ENCODE measurements at regions not wholly inside any gene's neighbourhood (a gene's known extent, or its start where the extent isn't known, plus 50 kb on each side); places are given as distances from the start of the nearest gene placed in this dataset.

DNA sequence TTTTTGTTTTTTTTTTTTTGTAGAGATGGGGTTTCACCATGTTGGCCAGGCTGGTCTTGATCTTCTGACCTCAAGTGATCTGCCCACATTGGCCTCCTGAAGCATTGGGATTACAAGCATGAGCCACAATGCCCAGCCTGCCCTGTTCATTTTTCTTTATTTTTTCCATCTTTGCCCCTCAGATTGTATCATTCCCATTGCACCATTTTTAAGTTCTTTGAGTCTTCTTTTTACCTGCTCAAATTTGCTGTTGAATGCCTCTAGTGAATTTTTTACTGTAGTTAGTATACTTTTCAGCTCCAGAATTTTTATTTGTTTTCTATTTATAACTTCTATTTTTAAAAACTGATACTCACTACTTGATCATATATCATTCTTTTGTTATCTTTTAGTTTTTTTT, 101.4 kb upstream of the SLC4A10 start:
- Histone ChIP-seq H2BK15ac (ENCODE audit: low read depth, low read length) (no peak overlapping the region), H3K79me2 (ENCODE audit: insufficient read depth, low read length) (no peaks in the 10 kb centered on the region), H4K91ac (ENCODE audit: insufficient read length, low read depth, low read length) (no peak overlapping the region), H3K27ac (ENCODE audit: insufficient read length, low read depth, low read length) (no peak overlapping the region), H3K9ac (ENCODE audit: extremely low read depth, insufficient read length, low read length) (no peak overlapping the region), H4K20me1 (ENCODE audit: control insufficient read depth, insufficient read depth, insufficient read length) (no peaks in the 10 kb centered on the region), H2BK12ac (ENCODE audit: insufficient read length, low read depth, low read length) (no peak overlapping the region), H3K18ac (ENCODE audit: insufficient read length, low read depth, low read length) (no peak overlapping the region), H2BK20ac (ENCODE audit: low read depth, low read length, poor library complexity, severe bottlenecking) (no peak overlapping the region), H3K27me3 (ENCODE audit: insufficient read depth, low read length) (no peaks in the 10 kb centered on the region), H4K5ac (ENCODE audit: insufficient read length, low read depth, low read length) (no peak overlapping the region), H2AK5ac (ENCODE audit: insufficient read length, low read length) (no peak overlapping the region), H3T11ph (ENCODE audit: low read length) (no peak overlapping the region), H3K79me1 (ENCODE audit: insufficient read depth, low read depth, low read length, poor library complexity, severe bottlenecking) (no peaks in the 10 kb centered on the region), H2AFZ (ENCODE audit: low read length) (no peak overlapping the region), H4K8ac (replicated peaks; ENCODE audit: insufficient read length, low read depth, low read length) (no peak overlapping the region), H2BK120ac (ENCODE audit: low read depth, low read length, poor library complexity, severe bottlenecking) (no peak overlapping the region), H3K4me1 (ENCODE audit: insufficient read depth, low read length) (peaks cover 3% of the 10 kb centered on the region; the same call in 1 of the 2 replicates), H3K9me3 (ENCODE audit: control insufficient read depth, low read depth, low read length) (no peaks in the 10 kb centered on the region), H3K4me2 (ENCODE audit: insufficient read depth, insufficient read length, low read length) (no peak overlapping the region), H2BK5ac (ENCODE audit: insufficient read length, low read length) (no peak overlapping the region), H3K56ac (ENCODE audit: insufficient read length, low read depth, low read length) (no peak overlapping the region), H3K23me2 (ENCODE audit: insufficient read length, low read depth, low read length, poor library complexity, severe bottlenecking) (no peaks in the 10 kb centered on the region), H3K4ac (ENCODE audit: low read depth, low read length) (no peak overlapping the region), H3K23ac (ENCODE audit: insufficient read length, low read depth, low read length) (no peak overlapping the region), H3K14ac (ENCODE audit: insufficient read depth, low read length) (no peak overlapping the region)
- Mint-ChIP-seq H3K27ac (no peak overlapping the region), H3K4me3 (no peak overlapping the region), H3K4me1 (peaks cover 9 to 11% of the 10 kb centered on the region in 2 experiments), H3K27me3 (ENCODE audit: low read depth) (no peaks in the 10 kb centered on the region), H3K36me3 (ENCODE audit: insufficient read depth in 1 of 3, low read depth in 3 of 3) (peaks cover 0 to 12% (median 7%) of the 10 kb centered on the region in 3 experiments; a peak in 4 of 7 replicates), H3K9me3 (peaks cover 12 to 17% of the 10 kb centered on the region in 2 experiments)
- TF ChIP-seq, protein P1, sequence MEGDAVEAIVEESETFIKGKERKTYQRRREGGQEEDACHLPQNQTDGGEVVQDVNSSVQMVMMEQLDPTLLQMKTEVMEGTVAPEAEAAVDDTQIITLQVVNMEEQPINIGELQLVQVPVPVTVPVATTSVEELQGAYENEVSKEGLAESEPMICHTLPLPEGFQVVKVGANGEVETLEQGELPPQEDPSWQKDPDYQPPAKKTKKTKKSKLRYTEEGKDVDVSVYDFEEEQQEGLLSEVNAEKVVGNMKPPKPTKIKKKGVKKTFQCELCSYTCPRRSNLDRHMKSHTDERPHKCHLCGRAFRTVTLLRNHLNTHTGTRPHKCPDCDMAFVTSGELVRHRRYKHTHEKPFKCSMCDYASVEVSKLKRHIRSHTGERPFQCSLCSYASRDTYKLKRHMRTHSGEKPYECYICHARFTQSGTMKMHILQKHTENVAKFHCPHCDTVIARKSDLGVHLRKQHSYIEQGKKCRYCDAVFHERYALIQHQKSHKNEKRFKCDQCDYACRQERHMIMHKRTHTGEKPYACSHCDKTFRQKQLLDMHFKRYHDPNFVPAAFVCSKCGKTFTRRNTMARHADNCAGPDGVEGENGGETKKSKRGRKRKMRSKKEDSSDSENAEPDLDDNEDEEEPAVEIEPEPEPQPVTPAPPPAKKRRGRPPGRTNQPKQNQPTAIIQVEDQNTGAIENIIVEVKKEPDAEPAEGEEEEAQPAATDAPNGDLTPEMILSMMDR (conservative IDR thresholded peaks at IDR 0.05), result no peak
- no peak for DNase-seq

Measured in H9 (cell line).